ENCODE measurements at regions not wholly inside any gene's neighbourhood (a gene's known extent, or its start where the extent isn't known, plus 50 kb on each side); places are given as distances from the start of the nearest gene placed in this dataset.

GRCh38 chr10:129039406-129040370, 427.4 kb upstream of the MGMT start:
- Mint-ChIP-seq H3K27me3 (ENCODE audit: low read depth) (peaks cover 60% of the 10 kb centered on the region), H3K4me1 (peaks cover 16% of the 10 kb centered on the region), H3K4me3 (no peak overlapping the region), H3K36me3 (ENCODE audit: low read depth) (no peaks in the 10 kb centered on the region), H3K9me3 (no peaks in the 10 kb centered on the region), H3K27ac (no peak overlapping the region)
- TF ChIP-seq CTCF (IDR thresholded peaks at IDR 0.05; ENCODE audit: unreplicated experiment in 3 of 3), result no peak

- Mint-ChIP-seq H3K4me1 (peaks cover 14% of the 10 kb centered on the region), H3K9me3 (no peaks in the 10 kb centered on the region), H3K27me3 (ENCODE audit: low read depth) (peaks cover 57% of the 10 kb centered on the region), H3K36me3 (ENCODE audit: low read depth) (no peaks in the 10 kb centered on the region), H3K4me3 (no peak overlapping the region), H3K27ac (no peak overlapping the region)
- no peak for TF ChIP-seq CTCF (IDR thresholded peaks at IDR 0.05; ENCODE audit: unreplicated experiment in 3 of 3)
These were observed 426.7 kb upstream of the MGMT start for GRCh38 chr10:129040377-129040776.

DNA sequence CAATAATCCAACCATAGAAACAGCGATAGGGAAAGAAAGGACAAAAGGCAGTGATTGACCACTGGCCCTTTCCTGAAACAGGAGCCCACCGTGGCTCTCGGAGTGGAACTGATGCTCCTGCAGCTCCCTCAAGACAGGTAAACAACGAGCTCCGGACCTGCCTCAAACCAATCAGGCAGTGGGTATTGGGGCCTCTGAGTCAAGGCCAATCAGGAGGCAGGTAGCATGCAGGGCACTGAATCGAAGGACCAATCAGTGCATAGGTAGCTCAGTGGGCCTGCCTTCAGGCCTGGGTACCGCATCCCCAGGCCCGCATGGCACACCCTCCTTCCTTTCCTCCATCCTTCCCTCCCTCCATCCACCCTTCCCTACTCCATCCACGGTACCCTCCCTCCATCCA, 425.1 kb upstream of the MGMT start:
- H3K4me1 Mint-ChIP-seq, result peaks cover 30% of the 10 kb centered on the region
- no peak overlapping the region for H3K4me3 Mint-ChIP-seq
- H3K36me3 Mint-ChIP-seq (ENCODE audit: low read depth), result no peaks in the 10 kb centered on the region
- no peak for TF ChIP-seq CTCF (IDR thresholded peaks at IDR 0.05; ENCODE audit: unreplicated experiment in 3 of 3)
- no peak overlapping the region for H3K27ac Mint-ChIP-seq
- peaks cover 62% of the 10 kb centered on the region for H3K27me3 Mint-ChIP-seq (ENCODE audit: low read depth)
- no peaks in the 10 kb centered on the region for H3K9me3 Mint-ChIP-seq

- H3K27ac Mint-ChIP-seq, result no peak overlapping the region
- H3K9me3 Mint-ChIP-seq, result no peaks in the 10 kb centered on the region
- TF ChIP-seq CTCF (IDR thresholded peaks at IDR 0.05; ENCODE audit: unreplicated experiment in 3 of 3), result no peak
- no peak overlapping the region for H3K4me3 Mint-ChIP-seq
- H3K36me3 Mint-ChIP-seq (ENCODE audit: low read depth), result no peaks in the 10 kb centered on the region
- H3K4me1 Mint-ChIP-seq, result peaks cover 31% of the 10 kb centered on the region
- H3K27me3 Mint-ChIP-seq (ENCODE audit: low read depth), result peaks cover 69% of the 10 kb centered on the region
These were observed 424.1 kb upstream of the MGMT start for GRCh38 chr10:129042776-129043595.

DNA sequence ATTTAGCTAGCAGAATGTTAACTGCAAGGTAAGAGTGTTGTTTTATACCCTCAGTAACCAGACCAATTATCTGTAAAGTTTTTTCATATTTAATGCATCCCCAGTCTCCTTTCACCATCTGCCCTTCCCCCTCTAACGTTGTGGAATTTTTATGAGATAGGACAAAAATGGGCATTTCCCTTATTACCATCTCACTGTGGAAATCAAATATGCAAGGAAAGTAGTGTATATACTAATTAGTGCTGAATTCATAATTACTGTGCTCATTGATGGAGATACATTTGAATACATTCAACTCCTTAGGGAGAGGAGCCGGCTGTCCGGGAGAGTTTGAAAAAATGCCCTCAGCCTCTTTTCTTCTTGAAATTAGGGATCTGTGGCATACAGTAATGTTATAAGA, 423.4 kb upstream of the MGMT start:
- Mint-ChIP-seq H3K4me1 (peaks cover 27% of the 10 kb centered on the region), H3K4me3 (no peak overlapping the region), H3K27ac (no peak overlapping the region), H3K27me3 (ENCODE audit: low read depth) (peaks cover 70% of the 10 kb centered on the region), H3K9me3 (no peaks in the 10 kb centered on the region), H3K36me3 (ENCODE audit: low read depth) (no peaks in the 10 kb centered on the region)
- no peak for TF ChIP-seq CTCF (IDR thresholded peaks at IDR 0.05; ENCODE audit: unreplicated experiment in 3 of 3)
